NOMO-1 (cell line): ENCODE measurements at regions not wholly inside any gene's neighbourhood (a gene's known extent, or its start where the extent isn't known, plus 50 kb on each side); places are given as distances from the start of the nearest gene placed in this dataset.
"Not testable (repeated sequence)": the region's sequence is repeated elsewhere in the genome, so short reads cannot be mapped to it uniquely, and the experiment has no call there.

Source experiments
- DNase-seq, 2 experiments: peaks; one replicate each; lab custom pipeline; 2025; ENCODE audit not compliant: unreplicated experiment in 2 of 2; lab: John Stamatoyannopoulos, UW

DNA sequence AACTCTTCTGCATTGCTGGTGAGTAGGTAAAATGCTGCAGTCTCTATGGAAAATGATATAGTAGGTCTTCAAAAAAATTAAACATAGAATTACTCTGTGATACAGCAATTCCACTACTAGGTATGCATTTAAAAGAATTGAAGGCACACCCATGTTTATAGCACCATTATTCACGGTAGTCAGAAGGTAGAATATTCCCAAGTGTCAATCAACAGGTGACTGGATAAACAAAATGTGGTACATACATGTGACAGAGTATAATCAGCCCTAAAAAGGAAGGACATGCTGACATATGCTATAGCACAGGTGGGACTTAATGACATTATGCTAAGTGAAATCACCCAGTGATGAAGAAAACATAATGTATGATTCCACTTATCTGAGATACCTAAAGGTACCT, 123.3 kb downstream of the CCER1 start:
- DNase-seq: no peak

- DNase-seq: no peak
Observed at GRCh38 chr12:90829044-90829443, 125.9 kb downstream of the CCER1 start.

DNA sequence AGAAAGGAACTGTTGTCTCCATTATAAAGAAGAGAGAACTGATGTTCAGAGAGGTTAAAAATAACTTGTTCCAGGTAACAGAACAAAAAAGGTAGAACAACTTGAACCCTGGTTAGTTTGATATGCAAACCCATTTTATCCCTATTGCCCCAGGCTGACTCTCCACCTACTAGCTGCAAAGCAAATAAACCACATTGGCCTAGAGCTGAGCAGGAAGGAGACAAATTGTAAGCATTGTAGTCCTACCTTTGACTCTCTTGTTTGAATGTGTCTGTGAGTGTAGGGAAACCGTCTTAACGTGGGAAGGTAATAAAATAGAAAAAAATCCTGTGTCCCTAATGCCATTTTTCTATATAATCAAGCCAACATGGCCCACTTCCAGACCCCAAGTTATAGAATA, 126.4 kb downstream of the CCER1 start:
- DNase-seq: no peak

DNA sequence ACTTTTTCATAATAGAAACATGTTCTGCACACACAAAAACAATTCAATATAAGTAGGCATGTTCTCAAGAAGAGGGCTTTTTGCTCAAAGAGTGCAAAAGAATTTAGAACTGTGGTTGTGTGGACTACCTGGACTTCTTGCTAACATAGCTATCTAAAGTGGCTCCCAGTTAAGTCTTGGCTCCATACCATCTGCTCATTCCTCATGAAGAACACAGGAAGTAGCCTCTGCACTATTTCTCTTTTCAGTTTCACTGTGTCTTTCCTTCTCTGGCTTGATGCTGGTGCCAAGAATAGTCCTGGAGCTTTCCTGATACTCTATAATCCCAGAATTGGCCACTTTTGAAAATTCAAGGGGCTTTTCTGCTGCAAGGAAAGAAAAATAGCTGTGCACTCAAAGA, 127.4 kb downstream of the CCER1 start:
- DNase-seq: no peak

DNA sequence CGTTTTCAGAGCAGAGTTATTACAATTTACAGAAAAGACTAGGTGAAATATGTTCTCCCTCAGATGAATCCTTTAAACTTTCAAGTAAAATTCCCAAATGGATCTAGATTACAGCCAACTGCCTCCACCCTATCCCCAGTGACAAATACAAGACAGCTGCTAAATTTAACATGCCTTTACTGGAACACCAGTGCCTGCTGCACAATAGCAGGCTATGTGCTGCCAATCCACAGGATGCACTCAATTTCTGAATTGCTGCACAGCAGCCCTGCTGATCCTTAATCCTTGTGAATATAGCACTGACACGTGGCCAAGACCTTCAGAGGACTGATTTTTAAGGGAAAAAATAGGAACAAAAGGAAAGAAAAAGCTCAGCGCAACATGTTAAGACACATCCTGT, 128.9 kb downstream of the CCER1 start:
- DNase-seq: no peak

DNA sequence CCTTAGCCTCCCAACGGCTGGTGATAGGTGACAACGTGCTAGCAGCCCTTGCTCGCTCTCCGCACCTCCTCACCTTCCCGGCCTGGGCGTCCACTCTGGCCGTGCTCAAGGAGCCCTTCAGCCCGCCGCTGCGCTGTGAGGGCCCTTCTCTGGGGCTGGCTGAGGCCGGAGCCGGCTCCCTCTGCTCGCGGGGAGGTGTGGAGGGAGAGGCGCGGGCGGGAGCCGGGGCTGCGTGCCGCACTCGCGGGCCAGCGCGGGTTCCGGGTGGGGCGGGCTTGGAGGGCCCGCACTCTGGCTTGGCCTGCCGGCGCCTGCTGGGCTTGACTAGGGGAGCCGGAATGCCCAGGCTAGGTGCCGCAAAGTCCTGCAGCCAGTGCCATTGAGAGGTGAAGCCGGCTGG, 131.1 kb downstream of the CCER1 start:
- no peak for DNase-seq

- DNase-seq: no peak
Observed at GRCh38 chr12:90819709-90820108, 135.3 kb downstream of the CCER1 start.

GRCh38 chr12:90816353-90817089, 138.5 kb downstream of the CCER1 start:
- DNase-seq: no peak

- DNase-seq: no peak
Observed at GRCh38 chr12:90809940-90810339, 145.0 kb downstream of the CCER1 start.

DNA sequence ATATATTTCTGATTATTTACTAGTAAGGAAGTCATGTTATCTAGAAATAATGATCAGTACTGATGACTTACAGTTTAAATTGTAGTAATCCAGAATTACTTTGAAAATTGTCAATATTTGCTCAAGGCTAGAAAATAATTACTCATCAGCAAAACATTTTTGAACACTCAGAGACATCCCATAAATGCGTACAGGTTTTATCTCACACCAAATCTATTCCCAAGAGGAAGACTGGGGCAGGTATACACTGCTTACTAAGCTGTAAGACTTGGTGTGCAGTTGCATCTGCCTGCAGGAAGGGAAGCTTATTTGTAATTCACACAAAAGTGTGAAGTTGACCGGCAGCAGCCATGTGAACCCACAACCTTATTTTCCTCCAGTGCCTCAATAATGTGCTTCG, 146.4 kb downstream of the CCER1 start:
- DNase-seq: no peak

GRCh38 chr12:90802727-90803126, 152.2 kb downstream of the CCER1 start:
- DNase-seq: no peak

- no peak for DNase-seq
Observed at GRCh38 chr12:90801776-90802175, 153.2 kb downstream of the CCER1 start.

GRCh38 chr12:90794212-90794611, 160.8 kb downstream of the CCER1 start:
- DNase-seq: no peak

DNA sequence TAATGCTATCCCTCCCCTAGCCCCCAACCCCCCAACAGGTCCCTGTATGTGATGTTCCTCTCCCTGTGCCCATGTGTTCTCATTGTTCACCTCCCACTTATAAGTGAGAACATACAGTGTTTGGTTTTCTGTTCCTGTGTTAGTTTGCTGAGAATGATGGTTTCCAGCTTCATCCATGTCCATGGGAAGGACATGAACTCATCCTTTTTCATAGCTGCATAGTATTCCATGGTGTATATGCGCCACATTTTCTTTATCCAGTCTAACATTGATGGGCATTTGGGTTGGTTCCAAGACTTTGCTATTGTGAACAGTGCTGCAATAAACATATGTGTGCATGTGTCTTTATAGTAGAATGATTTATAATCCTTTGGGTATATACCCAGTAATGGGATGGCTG, 162.3 kb downstream of the CCER1 start:
- DNase-seq: not testable (repeated sequence)

DNA sequence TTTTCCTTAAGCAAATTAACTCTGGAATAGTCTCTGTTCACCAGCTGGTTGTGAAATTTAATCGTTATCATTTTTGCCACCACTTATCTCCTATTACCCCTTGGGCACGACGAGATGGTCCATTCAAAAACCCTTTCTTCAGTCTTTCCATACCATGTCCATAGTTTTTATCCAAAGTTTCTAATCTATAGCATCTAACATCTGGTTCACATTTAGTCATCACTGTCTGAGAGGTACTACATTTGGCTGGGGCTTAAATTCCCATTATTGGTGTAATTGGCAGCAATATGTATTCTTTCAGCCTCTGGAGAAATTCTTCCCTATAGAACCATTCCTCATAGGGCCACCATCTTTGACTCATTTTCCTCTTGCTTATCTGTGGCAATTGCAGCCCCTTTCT, 163.5 kb downstream of the CCER1 start:
- no peak for DNase-seq

GRCh38 chr12:90790747-90791146, 164.2 kb downstream of the CCER1 start:
- no peak for DNase-seq

- DNase-seq: no peak
Observed at GRCh38 chr12:90773491-90773890, 181.5 kb downstream of the CCER1 start.

GRCh38 chr12:90770861-90771260, 184.1 kb downstream of the CCER1 start:
- no peak for DNase-seq

- no peak for DNase-seq
Observed at GRCh38 chr12:90757957-90758356, 197.0 kb downstream of the CCER1 start.

DNA sequence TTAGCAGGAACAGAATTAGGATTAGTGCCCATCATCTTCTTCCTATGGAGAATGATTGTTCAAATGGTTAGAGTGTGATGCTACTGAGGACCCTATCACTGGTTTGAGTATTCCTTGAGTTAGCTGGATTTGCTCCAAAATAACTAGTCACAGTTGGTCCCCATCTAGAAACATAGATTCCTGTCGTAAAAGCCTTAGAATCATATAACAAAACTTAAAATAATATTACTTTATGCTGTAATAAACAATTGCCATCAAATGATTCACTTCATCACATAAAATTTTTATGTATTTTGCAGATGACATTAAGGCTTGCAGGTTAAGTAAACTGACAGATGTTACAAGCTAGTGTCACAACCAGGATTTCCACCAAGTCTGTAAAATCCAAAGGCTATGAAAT, 209.8 kb downstream of the CCER1 start:
- DNase-seq: no peak

DNA sequence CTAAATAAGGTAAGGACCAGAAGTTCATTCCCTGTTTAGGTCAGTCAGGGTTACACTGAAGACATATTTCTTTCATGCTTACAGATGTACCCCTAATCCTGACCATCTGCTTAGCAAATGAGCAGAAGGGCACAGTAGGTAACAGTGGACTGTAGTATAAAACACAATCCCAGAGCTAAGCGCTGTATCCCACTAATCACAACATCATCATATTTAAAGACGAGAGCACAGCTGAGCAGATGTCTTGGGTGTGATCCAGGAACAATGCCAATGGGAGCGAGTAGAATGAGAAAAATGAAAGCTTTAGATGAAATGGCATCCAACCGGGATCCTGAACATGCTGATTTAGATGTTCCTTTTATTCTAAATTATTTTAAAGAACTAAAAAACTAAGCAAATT, 213.4 kb downstream of the CCER1 start:
- no peak for DNase-seq

- no peak for DNase-seq
Observed at GRCh38 chr12:90729736-90730135, 225.2 kb downstream of the CCER1 start.

- DNase-seq: no peak
Observed at GRCh38 chr12:90712671-90713070, 242.3 kb downstream of the CCER1 start.
